HCT116 (cell line): ENCODE measurements at regions not wholly inside any gene's neighbourhood (a gene's known extent, or its start where the extent isn't known, plus 50 kb on each side); places are given as distances from the start of the nearest gene placed in this dataset.

ENCODE experiments used
- EZH2 ChIP-seq: fragments of 200-600 bp; sonication (generic); IDR thresholded peaks from 2 replicates; pipeline ENCODE4 v1.6.1; 2017; ENCODE audit warnings: antibody characterized with exemption, mixed run types
- EZH2phosphoT487 ChIP-seq: fragments of 200-600 bp; IDR thresholded peaks from 2 replicates; pipeline ENCODE4 v1.6.1; 2018; ENCODE audit warnings: antibody characterized with exemption, borderline replicate concordance
- POLR2A ChIP-seq: IDR thresholded peaks from 2 replicates; pipeline ENCODE4 v1.7.0; 2011; ENCODE audit warnings: borderline replicate concordance; ENCODE audit not compliant: insufficient read depth, insufficient read length; ENCODE audit errors: extremely low read depth
- RAD21 ChIP-seq: IDR thresholded peaks from 2 replicates; pipeline ENCODE4 v1.6.1; 2012; ENCODE audit warnings: low read depth, mild to moderate bottlenecking
- SP1 ChIP-seq: IDR thresholded peaks from 2 replicates; pipeline ENCODE4 v1.6.1; 2012; ENCODE audit warnings: low read depth
- YY1 ChIP-seq: IDR thresholded peaks from 2 replicates; pipeline ENCODE4 v1.6.1; 2011; ENCODE audit warnings: low read length, low read depth, moderate library complexity, mild to moderate bottlenecking; ENCODE audit not compliant: insufficient replicate concordance; ENCODE audit errors: extremely low read depth
- TF ChIP-seq, protein P1 (sequence below), 3 experiments: fragments of 200-600 bp in 1 of 3; sonication (generic) in 1 of 3; IDR thresholded peaks in 2 of 3; conservative IDR thresholded peaks in 1 of 3; 2 replicates each; pipeline ENCODE4 v1.5.1; 2012 to 2017; ENCODE audit warnings: low read depth in 2 of 3, low read length in 2 of 3, antibody characterized with exemption in 1 of 3, borderline replicate concordance in 1 of 3, control low read depth in 1 of 3, mild to moderate bottlenecking in 1 of 3, mixed read lengths in 1 of 3, mixed run types in 1 of 3, moderate library complexity in 1 of 3; ENCODE audit not compliant: insufficient read depth in 1 of 3
- TF ChIP-seq, protein P2 (sequence below): IDR thresholded peaks from 2 replicates; pipeline ENCODE4 v1.6.1; 2012
- TF ChIP-seq, protein P3 (sequence below): IDR thresholded peaks from 2 replicates; pipeline ENCODE4 v1.6.1; 2011; ENCODE audit warnings: mild to moderate bottlenecking, low read length, moderate library complexity; ENCODE audit not compliant: insufficient replicate concordance; ENCODE audit errors: extremely low read depth
- TF ChIP-seq, protein P4 (sequence below): IDR thresholded peaks from 2 replicates; pipeline ENCODE4 v1.6.1; 2012
- TF ChIP-seq, protein P5 (sequence below): IDR thresholded peaks from 2 replicates; pipeline ENCODE4 v1.6.1; 2012; ENCODE audit warnings: low read depth

DNA sequence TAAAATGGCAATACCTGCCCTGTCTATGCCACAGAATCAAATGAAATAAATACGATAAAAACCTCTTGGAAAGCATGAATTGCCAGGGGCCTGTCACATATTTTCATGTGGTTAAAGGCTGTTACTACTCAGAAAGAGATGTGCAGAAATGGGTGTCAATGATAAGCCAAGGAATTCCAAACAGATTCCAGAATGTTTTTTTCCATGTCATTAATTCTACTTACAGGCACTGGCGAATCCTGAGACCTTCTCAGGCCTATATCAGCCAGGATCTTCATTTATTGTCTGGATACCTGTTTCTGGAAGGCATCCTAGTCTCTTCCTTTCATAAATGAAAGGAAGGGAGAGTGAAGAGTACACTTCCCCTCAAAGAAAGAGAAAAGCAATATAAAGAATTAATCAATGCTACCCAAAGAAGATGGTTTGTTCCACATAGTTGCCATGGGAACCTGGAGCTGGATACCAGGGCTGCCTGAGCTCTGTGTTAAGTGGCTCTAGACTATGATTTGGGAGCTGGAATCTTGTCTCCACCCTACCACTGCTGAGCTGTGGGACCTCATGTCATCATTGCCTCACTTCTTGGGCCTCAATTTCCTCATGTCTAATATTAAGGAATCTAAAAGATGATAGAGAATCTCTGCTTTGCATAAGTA, 335.1 kb upstream of the SKOR2 start:
- TF ChIP-seq SP1 (no peak), POLR2A (no peak), EZH2 (no peak), RAD21 (no peak), YY1 (no peak), EZH2phosphoT487 (no peak)
- TF ChIP-seq, protein P1, sequence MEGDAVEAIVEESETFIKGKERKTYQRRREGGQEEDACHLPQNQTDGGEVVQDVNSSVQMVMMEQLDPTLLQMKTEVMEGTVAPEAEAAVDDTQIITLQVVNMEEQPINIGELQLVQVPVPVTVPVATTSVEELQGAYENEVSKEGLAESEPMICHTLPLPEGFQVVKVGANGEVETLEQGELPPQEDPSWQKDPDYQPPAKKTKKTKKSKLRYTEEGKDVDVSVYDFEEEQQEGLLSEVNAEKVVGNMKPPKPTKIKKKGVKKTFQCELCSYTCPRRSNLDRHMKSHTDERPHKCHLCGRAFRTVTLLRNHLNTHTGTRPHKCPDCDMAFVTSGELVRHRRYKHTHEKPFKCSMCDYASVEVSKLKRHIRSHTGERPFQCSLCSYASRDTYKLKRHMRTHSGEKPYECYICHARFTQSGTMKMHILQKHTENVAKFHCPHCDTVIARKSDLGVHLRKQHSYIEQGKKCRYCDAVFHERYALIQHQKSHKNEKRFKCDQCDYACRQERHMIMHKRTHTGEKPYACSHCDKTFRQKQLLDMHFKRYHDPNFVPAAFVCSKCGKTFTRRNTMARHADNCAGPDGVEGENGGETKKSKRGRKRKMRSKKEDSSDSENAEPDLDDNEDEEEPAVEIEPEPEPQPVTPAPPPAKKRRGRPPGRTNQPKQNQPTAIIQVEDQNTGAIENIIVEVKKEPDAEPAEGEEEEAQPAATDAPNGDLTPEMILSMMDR (IDR thresholded peaks at IDR 0.05 in 2 of 3, conservative IDR thresholded peaks at IDR 0.05 in 1 of 3; ENCODE audit: borderline replicate concordance in 1 of 3, insufficient read depth in 1 of 3, low read depth in 2 of 3, low read length in 2 of 3) = no peak
- TF ChIP-seq, protein P2, sequence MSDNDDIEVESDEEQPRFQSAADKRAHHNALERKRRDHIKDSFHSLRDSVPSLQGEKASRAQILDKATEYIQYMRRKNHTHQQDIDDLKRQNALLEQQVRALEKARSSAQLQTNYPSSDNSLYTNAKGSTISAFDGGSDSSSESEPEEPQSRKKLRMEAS = no peak
- TF ChIP-seq, protein P3, sequence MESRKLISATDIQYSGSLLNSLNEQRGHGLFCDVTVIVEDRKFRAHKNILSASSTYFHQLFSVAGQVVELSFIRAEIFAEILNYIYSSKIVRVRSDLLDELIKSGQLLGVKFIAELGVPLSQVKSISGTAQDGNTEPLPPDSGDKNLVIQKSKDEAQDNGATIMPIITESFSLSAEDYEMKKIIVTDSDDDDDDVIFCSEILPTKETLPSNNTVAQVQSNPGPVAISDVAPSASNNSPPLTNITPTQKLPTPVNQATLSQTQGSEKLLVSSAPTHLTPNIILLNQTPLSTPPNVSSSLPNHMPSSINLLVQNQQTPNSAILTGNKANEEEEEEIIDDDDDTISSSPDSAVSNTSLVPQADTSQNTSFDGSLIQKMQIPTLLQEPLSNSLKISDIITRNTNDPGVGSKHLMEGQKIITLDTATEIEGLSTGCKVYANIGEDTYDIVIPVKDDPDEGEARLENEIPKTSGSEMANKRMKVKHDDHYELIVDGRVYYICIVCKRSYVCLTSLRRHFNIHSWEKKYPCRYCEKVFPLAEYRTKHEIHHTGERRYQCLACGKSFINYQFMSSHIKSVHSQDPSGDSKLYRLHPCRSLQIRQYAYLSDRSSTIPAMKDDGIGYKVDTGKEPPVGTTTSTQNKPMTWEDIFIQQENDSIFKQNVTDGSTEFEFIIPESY = no peak
- TF ChIP-seq, protein P4, sequence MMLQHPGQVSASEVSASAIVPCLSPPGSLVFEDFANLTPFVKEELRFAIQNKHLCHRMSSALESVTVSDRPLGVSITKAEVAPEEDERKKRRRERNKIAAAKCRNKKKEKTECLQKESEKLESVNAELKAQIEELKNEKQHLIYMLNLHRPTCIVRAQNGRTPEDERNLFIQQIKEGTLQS = no peak
- TF ChIP-seq, protein P5, sequence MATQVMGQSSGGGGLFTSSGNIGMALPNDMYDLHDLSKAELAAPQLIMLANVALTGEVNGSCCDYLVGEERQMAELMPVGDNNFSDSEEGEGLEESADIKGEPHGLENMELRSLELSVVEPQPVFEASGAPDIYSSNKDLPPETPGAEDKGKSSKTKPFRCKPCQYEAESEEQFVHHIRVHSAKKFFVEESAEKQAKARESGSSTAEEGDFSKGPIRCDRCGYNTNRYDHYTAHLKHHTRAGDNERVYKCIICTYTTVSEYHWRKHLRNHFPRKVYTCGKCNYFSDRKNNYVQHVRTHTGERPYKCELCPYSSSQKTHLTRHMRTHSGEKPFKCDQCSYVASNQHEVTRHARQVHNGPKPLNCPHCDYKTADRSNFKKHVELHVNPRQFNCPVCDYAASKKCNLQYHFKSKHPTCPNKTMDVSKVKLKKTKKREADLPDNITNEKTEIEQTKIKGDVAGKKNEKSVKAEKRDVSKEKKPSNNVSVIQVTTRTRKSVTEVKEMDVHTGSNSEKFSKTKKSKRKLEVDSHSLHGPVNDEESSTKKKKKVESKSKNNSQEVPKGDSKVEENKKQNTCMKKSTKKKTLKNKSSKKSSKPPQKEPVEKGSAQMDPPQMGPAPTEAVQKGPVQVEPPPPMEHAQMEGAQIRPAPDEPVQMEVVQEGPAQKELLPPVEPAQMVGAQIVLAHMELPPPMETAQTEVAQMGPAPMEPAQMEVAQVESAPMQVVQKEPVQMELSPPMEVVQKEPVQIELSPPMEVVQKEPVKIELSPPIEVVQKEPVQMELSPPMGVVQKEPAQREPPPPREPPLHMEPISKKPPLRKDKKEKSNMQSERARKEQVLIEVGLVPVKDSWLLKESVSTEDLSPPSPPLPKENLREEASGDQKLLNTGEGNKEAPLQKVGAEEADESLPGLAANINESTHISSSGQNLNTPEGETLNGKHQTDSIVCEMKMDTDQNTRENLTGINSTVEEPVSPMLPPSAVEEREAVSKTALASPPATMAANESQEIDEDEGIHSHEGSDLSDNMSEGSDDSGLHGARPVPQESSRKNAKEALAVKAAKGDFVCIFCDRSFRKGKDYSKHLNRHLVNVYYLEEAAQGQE = no peak
